Stimulated activated CD8-positive, alpha-beta memory T cell treated with anti-CD3 and anti-CD28 coated beads, Interleukin-12 subunit alpha, Interleukin-12 subunit beta, amount 100 ng/mL, for 1 hour (primary cell): ENCODE measurements at regions not wholly inside any gene's neighbourhood (a gene's known extent, or its start where the extent isn't known, plus 50 kb on each side); places are given as distances from the start of the nearest gene placed in this dataset.

ENCODE experiments used
- DNase-seq: peaks from one replicate; pipeline ENCODE4 v3.0.0-alpha.2; 2020; ENCODE audit warnings: low read depth

GRCh38 chr2:8477552-8478470 is 204.0 kb upstream of the ID2 start:
- no peak for DNase-seq

- DNase-seq: no peak
Observed at GRCh38 chr2:8478471-8478793, 203.4 kb upstream of the ID2 start.

- DNase-seq: no peak
Observed at GRCh38 chr2:8479298-8479697, 202.6 kb upstream of the ID2 start.

- no peak for DNase-seq
Observed at GRCh38 chr2:8480915-8481314, 200.9 kb upstream of the ID2 start.

GRCh38 chr2:8481463-8482009 is 200.3 kb upstream of the ID2 start:
- no peak for DNase-seq

- DNase-seq: no peak
Observed at GRCh38 chr2:8482432-8482831, 199.4 kb upstream of the ID2 start.

- DNase-seq: no peak
Observed at GRCh38 chr2:8484502-8485283, 197.2 kb upstream of the ID2 start.

- DNase-seq: no peak
Observed at GRCh38 chr2:8485736-8486135, 196.1 kb upstream of the ID2 start.

GRCh38 chr2:8486141-8486540 is 195.7 kb upstream of the ID2 start:
- no peak for DNase-seq

- DNase-seq: no peak
Observed at GRCh38 chr2:8487461-8487932, 194.4 kb upstream of the ID2 start.

- DNase-seq: peak; percentile 37
Observed at GRCh38 chr2:8488001-8488738, 193.7 kb upstream of the ID2 start.

GRCh38 chr2:8489221-8489620 is 192.6 kb upstream of the ID2 start:
- no peak for DNase-seq

GRCh38 chr2:8489751-8490150 is 192.1 kb upstream of the ID2 start:
- no peak for DNase-seq

GRCh38 chr2:8490166-8490721 is 191.6 kb upstream of the ID2 start:
- no peak for DNase-seq

GRCh38 chr2:8491296-8492027 is 190.4 kb upstream of the ID2 start:
- no peak for DNase-seq

GRCh38 chr2:8494151-8494550 is 187.7 kb upstream of the ID2 start:
- no peak for DNase-seq

GRCh38 chr2:8494589-8494988 is 187.3 kb upstream of the ID2 start:
- DNase-seq: no peak

GRCh38 chr2:8495189-8495989 is 186.5 kb upstream of the ID2 start:
- DNase-seq: no peak

- DNase-seq: no peak
Observed at GRCh38 chr2:8496079-8496478, 185.8 kb upstream of the ID2 start.

- DNase-seq: no peak
Observed at GRCh38 chr2:8496617-8497016, 185.2 kb upstream of the ID2 start.
